OCI-M1 (cell line): ENCODE measurements at regions not wholly inside any gene's neighbourhood (a gene's known extent, or its start where the extent isn't known, plus 50 kb on each side); places are given as distances from the start of the nearest gene placed in this dataset.

Source experiments
- DNase-seq: peaks from one replicate; lab custom pipeline; 2025; lab: John Stamatoyannopoulos, UW

- no peak for DNase-seq
These were observed 432.3 kb downstream of the PTPRU start for GRCh38 chr1:29668551-29669157.

- no peak for DNase-seq
These were observed 431.6 kb downstream of the PTPRU start for GRCh38 chr1:29667951-29668350.

- DNase-seq, result no peak
These were observed 428.4 kb downstream of the PTPRU start for GRCh38 chr1:29664711-29665110.

DNA sequence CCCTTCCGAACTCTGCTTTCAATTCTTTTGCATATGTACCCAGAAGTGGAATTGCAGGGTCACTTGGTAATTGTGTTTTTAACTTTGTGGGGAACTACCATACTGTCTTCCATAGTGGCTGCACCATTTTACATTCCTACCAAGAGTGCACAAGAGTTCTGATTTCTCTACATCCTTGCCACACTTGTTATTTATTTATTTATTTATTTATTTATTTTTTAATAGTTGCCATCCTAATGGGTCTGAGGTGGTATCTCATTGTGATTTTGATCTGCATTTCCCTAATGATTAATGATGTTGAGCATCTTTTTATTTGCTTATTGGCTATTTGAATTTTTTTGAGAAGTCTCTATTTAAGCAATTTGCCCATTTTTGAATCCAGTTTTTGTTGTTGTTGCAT is 422.4 kb downstream of the PTPRU start:
- DNase-seq, result no peak

DNA sequence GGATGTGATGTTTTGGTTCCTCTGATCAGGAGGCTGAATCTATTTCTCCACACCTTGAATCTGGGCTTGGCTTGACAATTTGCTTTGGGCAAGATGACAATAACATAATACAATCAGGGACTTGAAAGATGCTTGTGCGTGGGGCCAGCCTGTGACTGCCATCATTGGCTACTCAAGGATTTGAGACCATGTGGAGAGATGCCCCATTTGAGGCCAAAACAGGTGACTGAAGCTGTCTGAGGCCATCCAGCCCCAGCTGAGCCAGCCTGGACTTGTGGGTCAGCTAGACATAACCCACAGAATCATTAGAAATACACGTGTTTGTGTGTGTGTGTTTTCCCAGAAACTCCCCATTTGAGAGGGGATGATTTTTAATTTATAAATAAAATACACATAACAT is 421.5 kb downstream of the PTPRU start:
- no peak for DNase-seq

GRCh38 chr1:29655945-29656850 is 419.9 kb downstream of the PTPRU start:
- DNase-seq, result no peak

GRCh38 chr1:29655145-29655544 is 418.8 kb downstream of the PTPRU start:
- no peak for DNase-seq

DNA sequence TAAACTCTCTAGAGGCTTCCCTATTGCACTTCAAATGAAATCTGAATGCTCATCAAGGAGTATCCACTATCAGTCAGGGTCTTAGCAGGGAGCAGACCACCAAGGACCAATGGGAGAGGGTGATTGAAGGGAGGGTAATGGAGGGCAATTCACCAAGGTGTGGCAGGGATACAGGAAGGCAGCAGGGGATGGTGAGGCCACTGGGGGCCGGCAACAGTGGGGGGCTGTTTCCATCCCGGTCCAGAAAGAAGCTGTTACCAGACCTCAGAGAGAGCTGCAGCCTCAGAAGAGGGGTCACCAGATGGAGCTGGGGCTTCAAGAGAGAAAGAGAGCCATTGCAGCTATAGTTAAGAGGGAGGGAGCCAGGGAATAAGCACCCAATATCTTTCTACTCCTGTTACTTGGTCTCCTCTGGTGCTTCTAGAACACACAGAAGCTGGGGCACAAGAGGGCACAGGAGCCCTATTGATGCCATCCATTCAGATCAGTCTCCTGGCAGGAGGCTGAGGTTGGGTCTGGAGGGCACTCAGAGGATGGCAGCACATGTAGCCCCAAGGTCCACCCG is 417.6 kb downstream of the PTPRU start:
- DNase-seq, result no peak

- no peak for DNase-seq
These were observed 416.9 kb downstream of the PTPRU start for GRCh38 chr1:29653034-29653810.

- DNase-seq, result no peak
These were observed 415.7 kb downstream of the PTPRU start for GRCh38 chr1:29651684-29652665.

- no peak for DNase-seq
These were observed 414.9 kb downstream of the PTPRU start for GRCh38 chr1:29651246-29651645.

DNA sequence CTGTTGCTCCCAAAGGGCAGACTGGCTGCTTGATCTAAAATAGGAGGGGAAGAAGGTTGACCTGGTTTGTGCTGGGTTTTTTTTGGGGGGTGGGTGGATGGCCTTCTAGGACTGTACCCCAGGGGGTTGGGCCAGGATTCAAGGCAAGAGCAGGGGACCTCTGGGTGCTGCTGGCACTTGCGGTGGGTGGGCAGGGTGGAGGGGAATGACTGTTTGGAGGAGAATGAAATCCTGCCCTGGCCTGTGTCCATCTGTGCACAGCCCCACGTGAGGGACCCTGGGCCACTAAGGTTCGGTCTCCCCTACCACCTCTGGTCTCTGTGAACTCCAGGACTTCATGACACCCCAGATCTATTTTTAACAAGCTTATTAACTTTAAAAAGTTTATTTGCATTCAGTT is 414.2 kb downstream of the PTPRU start:
- DNase-seq, result no peak

DNA sequence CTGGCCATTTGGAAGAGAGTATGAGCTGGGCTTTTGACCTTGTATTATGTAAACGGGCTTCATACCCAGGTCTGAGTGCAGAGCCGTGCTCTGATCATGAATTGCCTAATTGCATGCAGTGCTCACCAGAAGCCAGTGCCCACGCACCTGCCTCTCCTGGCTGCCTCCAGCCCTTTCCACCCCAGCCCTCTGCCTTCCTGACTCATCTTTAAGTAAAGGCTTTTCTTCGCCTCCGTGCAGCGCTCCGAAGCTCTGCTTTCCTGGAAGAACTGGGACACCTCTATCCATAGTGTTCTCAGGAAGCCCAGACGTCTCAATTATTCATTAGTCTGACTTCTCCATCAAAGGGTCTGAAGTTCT is 413.7 kb downstream of the PTPRU start:
- no peak for DNase-seq

GRCh38 chr1:29649189-29650040 is 413.1 kb downstream of the PTPRU start:
- DNase-seq, result no peak

DNA sequence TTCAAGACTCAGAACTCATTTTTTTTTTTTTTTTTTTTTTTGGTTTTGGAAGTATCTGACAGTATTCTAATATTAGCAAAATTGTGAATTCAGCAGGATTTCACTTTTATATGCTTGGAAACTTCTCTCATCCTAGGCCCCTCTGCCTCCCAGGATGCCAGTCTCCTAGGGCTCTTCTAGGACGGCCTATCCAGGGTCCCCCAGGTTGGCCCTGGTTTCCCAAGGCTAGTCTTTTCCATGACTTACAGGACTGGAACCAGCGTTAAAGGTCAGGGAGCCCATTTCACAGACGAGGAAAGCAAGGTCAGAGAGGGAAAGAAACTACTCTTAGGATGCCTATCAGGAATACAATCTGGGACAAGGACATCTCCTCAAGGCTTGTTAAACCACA is 412.5 kb downstream of the PTPRU start:
- no peak for DNase-seq

- no peak for DNase-seq
These were observed 411.7 kb downstream of the PTPRU start for GRCh38 chr1:29648026-29648425.

- no peak for DNase-seq
These were observed 411.3 kb downstream of the PTPRU start for GRCh38 chr1:29647581-29647980.

GRCh38 chr1:29646161-29646775 is 409.9 kb downstream of the PTPRU start:
- DNase-seq, result no peak

- no peak for DNase-seq
These were observed 409.3 kb downstream of the PTPRU start for GRCh38 chr1:29645586-29645985.

- no peak for DNase-seq
These were observed 408.5 kb downstream of the PTPRU start for GRCh38 chr1:29644812-29645211.
